Karpas-422 (cell line): ENCODE measurements at regions not wholly inside any gene's neighbourhood (a gene's known extent, or its start where the extent isn't known, plus 50 kb on each side); places are given as distances from the start of the nearest gene placed in this dataset.
"Not testable (repeated sequence)": the region's sequence is repeated elsewhere in the genome, so short reads cannot be mapped to it uniquely, and the experiment has no call there.

Source experiments
- DNase-seq: peaks from one replicate; pipeline ENCODE4 v3.0.0-alpha.2; 2015
- H2AFZ ChIP-seq: fragments of 200-600 bp; sonication (generic); 2 replicates; pipeline ENCODE4 v1.6.1; 2014; ENCODE audit warnings: antibody characterized with exemption, low read length, mixed read lengths
- H3K27ac ChIP-seq: fragments of 200-600 bp; sonication (generic); 2 replicates; pipeline ENCODE4 v1.5.1; 2014; ENCODE audit warnings: mild to moderate bottlenecking, low read length, moderate library complexity
- H3K27me3 ChIP-seq: fragments of 200-600 bp; sonication (generic); 2 replicates; pipeline ENCODE4 v1.6.1; 2014; ENCODE audit warnings: low read length, mixed read lengths
- H3K36me3 ChIP-seq: fragments of 200-600 bp; sonication (generic); 2 replicates; pipeline ENCODE4 v1.6.1; 2014; ENCODE audit warnings: low read length, mixed read lengths; ENCODE audit not compliant: insufficient read depth
- H3K4me1 ChIP-seq: fragments of 200-600 bp; sonication (generic); 2 replicates; pipeline ENCODE4 v1.6.1; 2014; ENCODE audit warnings: mild to moderate bottlenecking, low read length, mixed read lengths
- H3K4me2 ChIP-seq: fragments of 200-600 bp; sonication (generic); 2 replicates; pipeline ENCODE4 v1.6.1; 2014; ENCODE audit warnings: low read length, low read depth, mild to moderate bottlenecking; ENCODE audit not compliant: poor library complexity, severe bottlenecking
- H3K4me3 ChIP-seq: fragments of 200-600 bp; sonication (generic); 2 replicates; pipeline ENCODE4 v1.5.1; 2014; ENCODE audit warnings: mild to moderate bottlenecking, antibody characterized with exemption, low read length, mixed read lengths
- H3K79me2 ChIP-seq: fragments of 200-600 bp; sonication (generic); 2 replicates; pipeline ENCODE4 v1.6.1; 2014; ENCODE audit warnings: mild to moderate bottlenecking, low read length, mixed read lengths
- H3K9ac ChIP-seq: fragments of 200-600 bp; sonication (generic); 2 replicates; pipeline ENCODE4 v1.6.0; 2014; ENCODE audit warnings: low read length
- H3K9me2 ChIP-seq: fragments of 200-600 bp; sonication (generic), shearing (Covaris generic); replicated peaks from 2 replicates; pipeline ENCODE4 v1.6.0; 2014; ENCODE audit warnings: mild to moderate bottlenecking, low read length, moderate library complexity; ENCODE audit not compliant: insufficient read depth
- H3K9me3 ChIP-seq: fragments of 300-700, 200-600 bp; sonication (generic); 2 replicates; pipeline ENCODE4 v1.6.1; 2014; ENCODE audit warnings: low read length, mixed read lengths
- H4K20me1 ChIP-seq: fragments of 200-600 bp; sonication (generic); 2 replicates; pipeline ENCODE4 v1.6.1; 2014; ENCODE audit warnings: mild to moderate bottlenecking, antibody characterized with exemption, low read length, low read depth; ENCODE audit not compliant: insufficient read depth

DNA sequence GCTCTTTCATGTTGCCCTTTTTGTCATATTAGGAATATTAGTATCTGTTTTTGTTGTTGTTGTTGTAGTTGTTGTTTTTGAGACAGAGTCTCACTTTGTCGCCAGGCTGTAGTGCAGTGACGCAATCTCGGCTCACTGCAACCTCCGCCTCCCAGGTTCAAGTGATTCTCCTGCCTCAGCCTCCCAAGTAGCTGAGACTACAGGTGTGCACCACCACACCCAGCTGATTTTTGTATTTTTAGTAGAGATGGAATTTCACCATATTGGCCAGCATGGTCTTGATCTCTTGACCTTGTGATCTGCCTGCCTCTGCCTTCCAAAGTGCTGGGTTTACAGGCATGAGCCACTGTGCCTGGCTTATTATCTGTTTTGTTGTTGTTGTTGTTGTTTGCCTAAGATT is 69.7 kb upstream of the CCN2 start:
- not testable (repeated sequence) for H3K79me2 ChIP-seq, H3K36me3 ChIP-seq, H3K27me3 ChIP-seq, H4K20me1 ChIP-seq, H3K9me3 ChIP-seq, DNase-seq, H3K9ac ChIP-seq, H3K27ac ChIP-seq, H3K9me2 ChIP-seq, H2AFZ ChIP-seq, H3K4me3 ChIP-seq, H3K4me2 ChIP-seq, H3K4me1 ChIP-seq

GRCh38 chr6:132020138-132020581 is 69.0 kb upstream of the CCN2 start:
- no peak overlapping the region for H3K4me3 ChIP-seq
- H3K79me2 ChIP-seq: no peaks in the 10 kb centered on the region
- no peaks in the 10 kb centered on the region for H3K9me2 ChIP-seq
- H3K27me3 ChIP-seq: no peaks in the 10 kb centered on the region
- no peak overlapping the region for H3K27ac ChIP-seq
- no peak overlapping the region for H2AFZ ChIP-seq
- H3K36me3 ChIP-seq: no peaks in the 10 kb centered on the region
- no peaks in the 10 kb centered on the region for H3K9me3 ChIP-seq
- no peak overlapping the region for H3K9ac ChIP-seq
- DNase-seq: no peak
- H3K4me1 ChIP-seq: no peaks in the 10 kb centered on the region
- H3K4me2 ChIP-seq: no peak overlapping the region
- H4K20me1 ChIP-seq: no peaks in the 10 kb centered on the region

GRCh38 chr6:132019586-132019985 is 68.4 kb upstream of the CCN2 start:
- no peaks in the 10 kb centered on the region for H3K4me1 ChIP-seq
- no peaks in the 10 kb centered on the region for H3K79me2 ChIP-seq
- no peak for DNase-seq
- H3K9me3 ChIP-seq: no peaks in the 10 kb centered on the region
- H3K9ac ChIP-seq: no peak overlapping the region
- no peaks in the 10 kb centered on the region for H3K36me3 ChIP-seq
- H3K4me2 ChIP-seq: no peak overlapping the region
- no peak overlapping the region for H3K4me3 ChIP-seq
- H3K27me3 ChIP-seq: no peaks in the 10 kb centered on the region
- H4K20me1 ChIP-seq: no peaks in the 10 kb centered on the region
- H2AFZ ChIP-seq: no peak overlapping the region
- H3K9me2 ChIP-seq: no peaks in the 10 kb centered on the region
- no peak overlapping the region for H3K27ac ChIP-seq

- H3K4me2 ChIP-seq: no peak overlapping the region
- H3K27ac ChIP-seq: no peak overlapping the region
- no peak for DNase-seq
- H3K36me3 ChIP-seq: no peaks in the 10 kb centered on the region
- H3K27me3 ChIP-seq: no peaks in the 10 kb centered on the region
- H3K79me2 ChIP-seq: no peaks in the 10 kb centered on the region
- no peaks in the 10 kb centered on the region for H4K20me1 ChIP-seq
- H3K4me1 ChIP-seq: no peaks in the 10 kb centered on the region
- H3K9ac ChIP-seq: no peak overlapping the region
- no peaks in the 10 kb centered on the region for H3K9me3 ChIP-seq
- H3K9me2 ChIP-seq: no peaks in the 10 kb centered on the region
- no peak overlapping the region for H3K4me3 ChIP-seq
- H2AFZ ChIP-seq: no peak overlapping the region
Measured at GRCh38 chr6:132017942-132018341, 66.8 kb upstream of the CCN2 start.

DNA sequence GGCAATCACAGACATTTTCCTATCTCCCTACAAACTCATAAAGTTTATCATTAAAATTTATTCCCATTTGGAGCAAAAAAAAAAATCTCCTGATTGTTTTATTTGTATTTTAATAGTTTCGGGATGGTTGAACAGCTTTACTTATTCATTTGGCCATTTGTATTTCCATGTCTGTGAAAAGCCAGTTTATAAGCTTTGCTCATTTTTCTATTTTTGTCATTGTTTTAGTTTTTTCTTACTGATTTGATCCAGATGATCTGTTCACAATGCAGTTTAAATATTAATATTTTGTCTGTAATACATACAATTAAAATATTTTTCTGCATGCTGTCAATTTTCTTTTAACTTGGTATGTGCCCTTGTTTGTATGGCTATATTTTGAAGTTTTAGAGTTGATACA is 65.2 kb upstream of the CCN2 start:
- no peak overlapping the region for H3K4me3 ChIP-seq
- H4K20me1 ChIP-seq: no peaks in the 10 kb centered on the region

DNA sequence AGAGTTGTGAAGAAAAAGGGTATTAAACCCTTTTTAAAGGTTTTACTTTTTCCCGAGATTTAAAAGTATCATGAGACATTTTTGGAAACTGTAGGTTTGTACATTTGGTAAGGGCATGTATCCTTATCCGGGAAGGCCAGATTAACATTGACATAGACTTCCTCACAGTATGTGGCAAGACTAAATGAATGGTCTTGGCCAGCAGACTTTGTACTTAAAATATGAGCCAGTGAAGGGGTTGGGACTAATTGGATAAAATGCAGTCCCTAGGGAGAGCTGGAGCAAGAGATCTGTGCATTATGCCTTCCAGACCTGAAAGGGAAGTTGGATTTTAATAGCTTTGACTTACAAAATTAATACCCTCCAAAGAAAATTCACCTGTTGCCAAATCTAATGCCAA is 60.4 kb upstream of the CCN2 start:
- no peak overlapping the region for H3K9ac ChIP-seq
- H3K9me2 ChIP-seq: no peaks in the 10 kb centered on the region
- no peaks in the 10 kb centered on the region for H3K36me3 ChIP-seq
- H2AFZ ChIP-seq: no peak overlapping the region
- H3K4me2 ChIP-seq: no peak overlapping the region
- no peak overlapping the region for H3K4me3 ChIP-seq
- no peaks in the 10 kb centered on the region for H4K20me1 ChIP-seq
- no peaks in the 10 kb centered on the region for H3K9me3 ChIP-seq
- no peaks in the 10 kb centered on the region for H3K79me2 ChIP-seq
- H3K27ac ChIP-seq: no peak overlapping the region
- no peaks in the 10 kb centered on the region for H3K27me3 ChIP-seq
- no peaks in the 10 kb centered on the region for H3K4me1 ChIP-seq
- DNase-seq: no peak

More for the DNA sequence above, 65.2 kb upstream of the CCN2 start:
- Histone ChIP-seq H3K4me2 (no peak overlapping the region), H3K36me3 (no peaks in the 10 kb centered on the region), H3K4me1 (no peaks in the 10 kb centered on the region), H2AFZ (no peak overlapping the region), H3K79me2 (no peaks in the 10 kb centered on the region), H3K27me3 (no peaks in the 10 kb centered on the region), H3K9me2 (no peaks in the 10 kb centered on the region), H3K9me3 (no peaks in the 10 kb centered on the region), H3K27ac (no peak overlapping the region), H3K9ac (no peak overlapping the region)
- no peak for DNase-seq

- no peak for DNase-seq
- no peaks in the 10 kb centered on the region for H3K4me1 ChIP-seq
- no peaks in the 10 kb centered on the region for H3K9me2 ChIP-seq
- H3K9ac ChIP-seq: no peak overlapping the region
- no peak overlapping the region for H3K4me3 ChIP-seq
- no peaks in the 10 kb centered on the region for H4K20me1 ChIP-seq
- H3K9me3 ChIP-seq: no peaks in the 10 kb centered on the region
- no peaks in the 10 kb centered on the region for H3K79me2 ChIP-seq
- H3K27ac ChIP-seq: no peak overlapping the region
- no peak overlapping the region for H2AFZ ChIP-seq
- H3K4me2 ChIP-seq: no peak overlapping the region
- H3K27me3 ChIP-seq: no peaks in the 10 kb centered on the region
- H3K36me3 ChIP-seq: no peaks in the 10 kb centered on the region
Measured at GRCh38 chr6:132009175-132009574, 58.0 kb upstream of the CCN2 start.

- Histone ChIP-seq H3K9ac (no peak overlapping the region), H4K20me1 (no peaks in the 10 kb centered on the region), H3K9me2 (no peaks in the 10 kb centered on the region), H2AFZ (no peak overlapping the region), H3K27ac (no peak overlapping the region), H3K4me2 (no peak overlapping the region), H3K9me3 (no peaks in the 10 kb centered on the region), H3K36me3 (no peaks in the 10 kb centered on the region), H3K79me2 (no peaks in the 10 kb centered on the region), H3K4me3 (no peak overlapping the region), H3K4me1 (no peaks in the 10 kb centered on the region), H3K27me3 (no peaks in the 10 kb centered on the region)
- no peak for DNase-seq
Measured at GRCh38 chr6:132007474-132008190, 56.5 kb upstream of the CCN2 start.
